ENCODE measurements at regions not wholly inside any gene's neighbourhood (a gene's known extent, or its start where the extent isn't known, plus 50 kb on each side); places are given as distances from the start of the nearest gene placed in this dataset.
"Not testable (repeated sequence)": the region's sequence is repeated elsewhere in the genome, so short reads cannot be mapped to it uniquely, and the experiment has no call there.

DNA sequence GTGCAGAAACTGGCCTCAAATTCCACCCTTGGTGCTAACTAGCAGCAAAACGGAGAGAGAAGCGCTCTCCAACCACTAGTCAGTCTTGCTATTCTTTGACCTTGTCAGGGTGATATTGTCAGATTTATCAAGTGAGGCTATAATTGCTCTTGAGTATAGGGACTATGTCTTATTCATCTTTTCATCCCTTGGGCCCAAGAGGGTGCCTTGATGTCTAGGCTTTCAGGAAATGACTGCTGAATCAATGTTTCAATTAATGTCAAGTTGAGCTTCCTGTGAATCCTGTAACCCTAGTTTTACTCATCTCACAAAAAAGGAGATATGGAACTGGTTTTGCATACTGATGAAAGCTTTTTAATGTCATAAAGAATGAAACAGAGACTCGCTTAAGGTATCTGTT lies 701.3 kb downstream of the EDEM1 start:
- DNase-seq: no peak

DNA sequence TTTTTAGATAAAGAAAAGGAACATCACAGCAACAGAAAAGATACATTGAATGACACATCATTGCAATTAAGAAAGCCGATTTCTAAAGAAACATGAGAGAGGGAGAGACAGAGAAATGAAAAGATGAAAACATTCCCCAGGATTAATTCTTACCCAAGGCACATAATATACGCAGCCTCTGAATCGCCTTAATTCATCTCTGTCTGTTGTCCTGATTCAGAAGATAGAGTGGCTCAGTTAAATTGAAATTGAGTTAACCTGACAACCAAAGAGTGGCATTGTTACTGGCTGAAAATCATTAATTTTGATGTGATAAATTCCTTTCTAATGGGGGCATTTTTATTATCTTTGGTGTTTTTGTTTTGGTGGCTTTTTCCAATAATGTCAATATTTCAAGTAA lies 701.9 kb downstream of the EDEM1 start:
- DNase-seq: no peak

DNA sequence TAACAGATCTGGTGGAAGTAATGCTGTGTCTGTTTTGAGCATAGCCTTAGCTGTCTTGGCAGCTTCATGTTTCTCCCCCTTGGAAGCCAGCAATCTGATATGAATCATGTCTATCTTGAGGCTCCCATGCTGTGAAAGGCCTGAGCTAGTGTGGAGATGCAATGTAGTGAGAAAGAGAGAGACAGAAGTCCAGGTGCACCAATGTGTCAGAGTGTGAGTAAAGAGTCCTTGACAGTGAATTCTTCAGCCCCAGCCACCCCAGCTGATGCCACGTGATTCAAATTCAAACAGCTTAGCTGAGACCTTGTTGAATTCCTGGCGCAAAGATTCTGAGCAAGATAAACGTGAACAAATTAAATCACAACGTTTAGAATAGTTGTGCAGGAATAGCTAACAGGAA lies 704.2 kb downstream of the EDEM1 start:
- DNase-seq: no peak

DNA sequence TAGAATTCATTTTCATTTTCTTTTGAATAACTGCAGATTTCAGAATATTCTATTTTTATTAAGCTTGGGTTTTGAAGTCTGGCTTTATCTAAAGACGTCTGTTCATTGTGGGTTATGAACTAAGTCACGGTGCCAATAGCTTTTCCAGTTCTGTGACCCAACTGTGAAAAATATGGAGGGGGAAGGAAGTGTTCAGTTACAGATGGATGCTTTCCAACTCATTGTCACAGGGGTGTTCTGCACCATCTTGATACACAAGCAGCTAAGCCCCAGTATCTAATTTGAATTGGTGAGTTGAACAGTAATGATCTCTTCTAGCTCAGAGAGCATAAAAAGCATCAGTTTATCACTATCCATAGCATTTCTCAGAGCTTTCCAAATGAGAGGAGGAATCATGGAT lies 710.6 kb downstream of the EDEM1 start:
- DNase-seq: no peak

DNA sequence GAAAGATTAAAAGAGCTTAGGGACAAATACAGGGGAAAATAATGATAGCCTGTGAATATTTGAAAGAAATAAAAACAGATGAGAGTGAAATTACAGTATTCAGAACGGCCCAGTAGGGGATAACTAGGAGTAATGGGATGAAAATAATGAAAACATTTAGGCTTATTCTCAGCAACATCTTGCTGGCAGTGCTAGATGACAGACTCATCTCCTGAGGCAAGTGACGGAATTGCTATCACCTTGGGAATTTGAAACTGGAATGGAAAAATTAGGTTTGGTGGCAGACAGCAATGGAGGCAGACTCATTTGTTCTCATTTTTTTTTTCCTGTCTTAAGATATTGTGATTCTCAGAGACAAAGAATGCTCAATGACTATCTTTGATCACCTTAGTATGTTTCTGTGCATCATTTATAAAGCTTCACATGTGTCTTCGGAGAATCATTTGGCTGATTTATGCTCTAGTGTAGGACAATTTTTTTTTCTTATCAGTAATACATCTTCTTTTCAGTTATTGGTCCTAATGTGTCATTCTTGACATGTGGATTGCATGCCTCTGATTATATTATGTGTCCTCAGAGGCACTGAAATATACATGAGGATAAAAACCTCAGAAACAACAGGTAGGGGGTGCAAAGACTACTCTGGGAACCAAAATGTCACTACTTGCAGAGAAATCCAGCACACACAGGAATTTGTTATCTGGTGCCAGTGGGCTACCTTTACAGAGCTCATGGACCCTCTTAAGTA lies 711.7 kb downstream of the EDEM1 start:
- no peak for DNase-seq

DNA sequence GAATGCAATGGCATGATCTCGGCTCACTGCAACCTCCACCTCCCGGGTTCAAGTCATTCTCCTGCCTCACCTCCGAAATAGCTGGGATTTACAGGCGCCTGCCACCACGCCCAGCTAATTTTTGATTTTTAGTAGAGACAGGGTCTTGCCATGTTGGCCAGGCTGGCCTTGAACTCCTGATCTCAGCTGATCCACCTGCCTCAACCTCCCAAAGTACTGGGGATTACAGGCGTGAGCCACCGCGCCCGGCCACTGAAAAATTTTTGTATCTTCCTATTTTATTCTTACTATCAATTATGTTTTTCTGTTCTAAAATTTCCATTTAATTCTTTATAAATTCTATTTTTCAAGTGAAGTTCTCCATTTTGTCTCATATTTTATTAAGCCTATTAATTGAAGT lies 730.4 kb downstream of the EDEM1 start:
- DNase-seq: no peak

DNA sequence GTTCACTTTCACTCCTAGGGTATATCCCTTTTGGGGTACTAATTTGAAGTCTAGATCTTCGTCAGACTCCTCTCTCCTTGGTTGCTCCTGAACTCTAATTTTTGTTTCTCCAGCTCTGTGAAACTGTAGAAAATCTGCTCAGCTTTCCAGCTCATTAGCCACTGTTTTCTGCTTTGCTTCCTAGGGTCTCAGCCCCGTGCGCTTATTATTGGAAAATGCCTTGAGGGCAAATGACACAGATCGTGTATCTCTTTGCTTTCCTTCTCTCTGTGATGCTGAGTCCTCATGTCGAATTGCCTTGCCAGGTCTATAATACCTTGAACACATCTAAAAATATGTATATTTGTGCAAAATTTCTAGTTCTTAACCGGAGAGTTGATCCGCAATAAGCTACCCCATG lies 731.1 kb downstream of the EDEM1 start:
- DNase-seq: no peak

DNA sequence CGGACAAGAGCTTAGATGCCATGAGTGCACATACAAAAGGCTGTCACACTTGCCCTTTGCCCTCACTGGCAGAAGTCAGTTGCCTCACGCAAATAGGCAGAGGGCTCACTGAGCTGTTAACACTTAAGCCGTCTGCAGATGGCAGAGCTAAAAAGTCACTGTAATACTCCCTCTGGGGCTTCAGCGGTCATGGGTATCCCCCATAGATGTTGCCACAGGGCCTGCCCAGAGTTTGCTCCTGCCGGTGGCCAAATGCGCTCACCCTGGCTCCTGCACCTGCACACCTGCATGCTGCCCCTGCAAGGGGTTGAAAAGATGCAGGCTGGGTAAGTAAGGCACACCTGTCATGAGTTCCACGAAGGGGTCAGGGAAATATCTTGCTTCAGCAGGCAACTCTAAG lies 741.5 kb downstream of the EDEM1 start:
- no peak for DNase-seq

DNA sequence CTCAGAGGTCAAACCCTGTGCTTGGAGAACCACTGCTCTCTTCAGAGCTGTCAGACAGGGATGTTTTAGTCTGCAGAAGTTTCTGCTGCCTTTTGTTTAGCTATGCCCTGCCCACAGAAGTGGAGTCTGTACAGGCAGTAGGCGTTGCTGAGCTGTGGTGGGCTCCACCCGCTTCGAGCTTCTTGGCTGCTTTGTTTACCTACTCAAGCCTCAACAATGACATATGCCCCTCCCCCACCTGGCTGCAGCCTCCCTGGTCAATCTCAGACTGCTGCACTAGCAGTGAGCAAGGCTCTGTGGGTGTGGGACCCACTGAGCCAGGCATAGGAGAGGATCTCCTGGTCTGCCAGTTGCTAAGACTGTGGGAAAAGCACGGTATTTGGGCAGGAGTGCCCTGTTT lies 756.6 kb downstream of the EDEM1 start:
- peak; percentile 9 to 42 for DNase-seq

DNA sequence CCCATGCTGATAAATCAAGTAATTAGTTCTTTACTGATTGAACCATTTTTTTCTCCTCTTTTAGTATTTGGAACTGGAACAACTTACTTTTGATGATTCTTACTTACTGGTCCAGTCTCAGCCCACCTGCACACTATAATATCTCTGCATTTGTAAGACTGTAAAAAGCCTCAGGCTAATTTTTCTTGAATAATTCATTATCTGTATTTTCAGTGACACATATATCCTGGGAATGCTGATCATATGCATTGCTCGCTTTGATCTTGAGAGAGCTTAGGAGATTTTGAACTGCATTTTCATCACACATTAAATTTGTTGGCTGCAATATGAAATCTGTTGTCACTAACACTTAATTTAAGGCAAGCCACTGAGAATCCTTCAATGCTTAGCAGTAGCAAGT lies 760.6 kb downstream of the EDEM1 start:
- no peak for DNase-seq

DNA sequence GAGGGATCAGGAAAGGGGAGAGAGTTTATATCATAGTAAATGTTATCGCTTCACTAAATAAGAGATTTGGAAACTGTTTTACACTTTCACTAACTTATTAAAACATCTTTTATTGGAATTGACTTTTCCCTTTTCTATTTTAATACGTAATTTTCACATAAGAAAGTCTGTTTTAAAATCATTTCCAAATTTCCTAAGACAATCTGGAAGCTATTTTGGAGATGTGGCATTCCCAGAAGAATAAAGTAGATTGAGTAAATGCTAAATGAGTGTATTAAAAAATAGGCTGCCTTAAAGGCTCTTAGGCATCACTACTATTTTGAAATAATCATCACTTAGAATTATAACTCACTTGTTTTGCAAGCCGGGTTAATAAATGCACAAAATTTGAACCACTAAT lies 763.5 kb downstream of the EDEM1 start:
- no peak for DNase-seq

DNA sequence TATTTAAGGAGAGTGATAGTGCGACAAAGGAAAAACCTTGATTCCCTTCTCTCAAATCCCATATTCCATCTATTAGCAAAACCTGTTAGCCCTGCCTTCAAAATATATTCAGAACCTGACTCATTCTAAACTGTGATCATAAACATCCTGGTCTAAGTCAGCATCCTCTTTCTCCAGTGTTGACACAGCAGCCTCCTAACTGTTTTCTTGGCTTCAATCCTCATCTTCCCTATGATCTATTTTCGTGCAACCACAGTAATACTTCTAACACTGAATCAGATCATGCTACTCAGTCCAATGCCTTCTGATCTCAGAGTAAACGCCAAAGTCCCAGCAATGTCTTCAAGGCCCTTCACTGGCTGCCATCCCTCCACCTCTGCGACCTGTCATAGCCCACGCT lies 785.1 kb downstream of the EDEM1 start:
- DNase-seq: no peak

DNA sequence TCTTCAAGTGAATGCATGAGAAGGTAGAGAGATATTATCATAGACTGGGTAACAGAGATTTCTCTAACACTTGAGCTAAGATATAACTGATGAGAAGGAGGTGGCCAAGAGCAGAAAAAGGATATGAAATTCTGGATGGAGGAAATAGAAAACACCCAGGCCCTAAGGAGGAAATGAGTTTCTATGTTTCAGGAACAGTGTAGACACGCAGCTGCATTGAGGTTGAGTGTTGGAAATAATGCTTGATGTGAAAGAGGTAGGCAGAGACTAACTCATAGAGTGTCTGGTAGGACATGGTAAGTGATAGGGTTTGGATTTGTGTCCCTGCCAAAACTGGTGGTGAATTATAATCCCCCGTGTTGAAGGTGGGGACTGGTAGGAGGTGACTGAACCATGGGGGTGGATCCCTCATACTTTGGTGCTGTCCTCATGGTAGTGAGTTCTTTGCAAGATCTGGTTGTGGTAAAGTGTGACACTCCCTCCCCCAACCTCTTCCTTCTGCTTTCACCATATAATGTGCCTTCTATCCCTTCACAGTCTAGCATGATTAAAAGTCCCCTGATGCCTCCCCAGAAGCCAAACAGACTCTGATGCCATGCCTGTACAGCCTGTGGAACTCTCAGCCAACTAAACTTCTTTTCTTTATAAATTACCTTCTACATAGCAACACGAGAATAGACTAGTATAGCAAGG lies 787.3 kb downstream of the EDEM1 start:
- no peak for DNase-seq

DNA sequence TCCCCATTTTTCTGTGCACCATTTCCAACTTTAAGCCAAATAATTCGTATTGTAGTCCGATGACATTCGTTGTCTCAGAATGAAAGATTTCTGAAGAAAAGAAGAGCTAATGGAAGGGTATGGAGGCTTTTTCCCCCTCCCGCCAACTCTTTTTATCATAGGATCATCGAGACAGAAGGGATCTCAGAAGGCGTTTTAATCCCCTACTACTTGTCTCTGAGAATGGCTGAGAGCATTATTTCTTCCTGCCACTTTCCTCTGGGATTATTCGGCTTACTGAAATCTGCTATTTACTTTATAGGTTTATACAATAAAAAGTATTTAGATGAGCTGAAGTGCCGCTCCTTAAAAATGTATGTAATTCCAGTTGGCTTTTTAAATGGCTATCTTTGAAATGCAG lies 789.8 kb downstream of the EDEM1 start:
- DNase-seq: no peak

DNA sequence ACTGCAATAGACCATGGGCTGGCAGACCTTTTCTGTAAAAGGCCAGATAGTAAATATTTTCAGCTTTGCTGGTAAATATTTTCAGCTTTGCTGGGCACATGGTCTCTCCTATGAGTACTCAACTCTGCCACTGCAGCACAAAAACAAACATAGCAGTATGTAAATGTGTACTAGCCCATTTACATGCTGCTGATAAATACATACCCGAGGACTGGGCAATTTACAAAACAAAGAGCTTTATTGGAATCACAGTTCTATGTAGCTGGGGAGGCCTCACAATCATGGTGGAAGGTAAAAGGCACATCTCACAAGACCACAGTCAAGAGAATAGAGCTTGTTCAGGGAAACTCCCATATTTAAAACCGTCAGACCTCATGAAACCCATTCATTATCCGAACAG lies 793.0 kb downstream of the EDEM1 start:
- DNase-seq: no peak

DNA sequence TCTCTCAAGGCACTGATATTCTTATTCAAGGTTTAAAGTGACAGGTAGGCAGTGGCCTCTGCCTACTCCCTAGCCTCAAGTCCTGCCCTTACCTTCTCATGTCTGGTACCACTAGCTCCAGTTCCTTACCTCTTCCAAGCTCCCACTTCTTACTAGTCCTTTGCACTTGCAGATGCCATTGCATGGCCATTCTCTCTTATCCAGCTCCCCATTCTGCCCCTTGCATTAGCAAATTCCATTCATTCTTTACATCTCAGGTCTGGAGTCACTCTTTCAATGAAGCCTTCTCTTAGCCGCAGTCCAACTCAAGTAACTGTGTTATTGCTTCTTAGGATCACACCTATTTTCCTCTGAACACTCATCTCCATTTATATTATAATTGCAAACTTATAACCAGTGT lies 807.1 kb downstream of the EDEM1 start:
- no peak for DNase-seq

DNA sequence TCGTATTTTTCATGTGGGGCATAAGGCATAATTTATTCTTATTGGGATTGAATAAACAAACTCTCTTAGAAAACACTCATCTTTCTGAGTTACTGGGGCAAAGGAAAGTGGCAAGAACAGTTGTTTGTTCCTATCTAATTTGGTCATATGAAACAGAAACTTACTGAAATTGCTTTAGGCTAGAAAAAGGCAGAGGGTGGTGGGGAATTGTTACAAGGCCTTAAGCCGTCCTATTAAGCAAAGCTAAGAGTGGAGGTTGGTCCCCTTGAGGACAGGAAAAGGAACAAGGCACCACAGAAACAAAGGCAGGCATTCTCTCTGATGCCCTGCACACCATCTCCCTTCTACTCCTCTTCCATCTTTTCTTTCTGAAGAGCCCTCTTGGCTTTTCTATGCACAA lies 830.9 kb downstream of the EDEM1 start:
- DNase-seq: no peak

DNA sequence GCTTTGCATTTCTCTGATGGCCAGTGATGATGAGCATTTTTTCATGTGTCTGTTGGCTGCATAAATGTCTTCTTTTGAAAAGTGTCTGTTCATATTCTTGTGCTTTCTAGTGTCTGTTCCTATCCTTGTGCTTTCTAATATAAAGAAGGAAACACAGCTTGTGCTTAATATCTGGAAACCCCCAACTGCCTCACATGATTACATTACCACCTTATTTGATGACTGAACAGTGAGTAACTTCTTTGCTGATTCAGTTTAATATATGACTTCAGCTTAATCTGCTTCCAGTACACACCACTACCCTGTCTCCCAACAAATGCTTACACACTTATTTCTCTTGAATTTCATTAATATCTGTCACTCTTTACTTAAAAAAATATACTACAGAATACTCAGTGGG lies 835.1 kb downstream of the EDEM1 start:
- no peak for DNase-seq

DNA sequence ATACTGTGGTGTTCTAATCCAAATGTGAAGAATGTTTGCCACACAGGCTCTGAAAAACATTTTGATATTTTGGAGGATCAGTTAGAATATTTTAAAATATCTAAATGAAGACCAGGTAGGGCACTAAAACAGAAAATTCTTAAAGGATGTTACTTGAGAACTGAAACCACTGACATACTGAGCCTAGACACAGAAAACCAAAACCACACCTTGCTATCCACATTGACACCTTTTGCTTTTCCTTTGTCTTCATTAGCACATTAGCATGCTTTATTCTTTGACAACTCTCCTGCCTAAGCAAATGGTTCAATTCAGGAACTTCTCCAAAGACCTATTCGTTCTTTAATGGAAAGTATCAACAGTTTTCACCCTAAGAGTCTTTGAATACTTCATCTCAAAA lies 835.9 kb upstream of the GRM7 start:
- DNase-seq: no peak

DNA sequence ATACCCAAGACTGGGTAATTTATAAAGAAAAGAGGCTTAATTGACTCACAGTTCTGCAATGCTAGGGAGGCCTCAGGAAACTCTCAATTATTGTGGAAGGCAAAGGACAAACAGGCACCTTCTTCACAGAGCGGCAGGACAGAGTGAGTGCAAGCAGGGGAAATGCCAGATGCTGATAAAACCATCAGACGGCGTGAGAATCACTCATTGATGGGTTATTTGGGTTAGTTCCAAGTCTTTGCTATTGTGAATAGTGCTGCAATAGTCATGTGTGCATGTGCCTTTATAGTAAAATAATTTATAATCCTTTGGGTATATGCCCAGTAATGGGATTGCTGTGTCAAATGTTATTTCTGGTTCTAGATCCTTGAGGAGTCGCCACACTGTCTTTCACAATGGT lies 830.3 kb upstream of the GRM7 start:
- DNase-seq: not testable (repeated sequence)

DNA sequence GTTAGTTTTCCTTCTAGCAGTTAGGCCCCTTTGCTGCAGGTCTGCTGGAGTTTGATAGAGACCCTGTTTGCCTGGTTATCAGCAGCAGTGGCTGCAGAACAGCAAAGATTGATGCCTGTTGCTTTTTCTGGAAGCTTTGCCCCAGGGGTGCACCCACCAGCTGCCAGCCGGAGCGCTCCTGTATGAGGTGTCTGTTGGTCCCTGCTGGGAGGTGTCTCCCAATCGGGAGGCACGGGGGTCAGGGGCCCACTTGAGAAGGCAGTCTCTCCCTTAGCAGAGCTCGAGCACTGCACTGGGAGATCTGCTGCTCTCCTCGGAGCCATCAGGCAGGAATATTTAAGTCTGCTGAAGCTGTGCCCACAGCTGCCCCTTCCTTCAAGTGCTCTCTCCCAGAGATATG lies 825.3 kb upstream of the GRM7 start:
- DNase-seq: no peak

DNA sequence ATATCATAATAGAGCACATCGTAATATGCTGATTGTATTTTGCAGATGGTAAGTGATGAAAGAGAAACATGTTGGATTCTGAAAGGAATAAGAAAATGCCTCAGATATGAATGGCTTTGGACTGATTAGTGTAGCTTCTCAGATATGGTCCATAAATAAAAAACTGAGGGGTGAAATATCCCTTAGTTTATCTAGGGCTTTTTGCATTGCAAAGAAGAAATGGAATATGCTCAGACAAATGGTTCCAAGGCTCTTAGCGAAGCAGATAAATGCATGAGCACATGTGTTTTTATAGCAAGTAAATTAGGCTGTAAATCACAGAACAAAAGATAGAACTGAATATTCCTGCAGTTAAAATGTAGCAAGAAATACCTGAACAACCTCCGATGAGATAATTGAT lies 820.9 kb upstream of the GRM7 start:
- DNase-seq: no peak

DNA sequence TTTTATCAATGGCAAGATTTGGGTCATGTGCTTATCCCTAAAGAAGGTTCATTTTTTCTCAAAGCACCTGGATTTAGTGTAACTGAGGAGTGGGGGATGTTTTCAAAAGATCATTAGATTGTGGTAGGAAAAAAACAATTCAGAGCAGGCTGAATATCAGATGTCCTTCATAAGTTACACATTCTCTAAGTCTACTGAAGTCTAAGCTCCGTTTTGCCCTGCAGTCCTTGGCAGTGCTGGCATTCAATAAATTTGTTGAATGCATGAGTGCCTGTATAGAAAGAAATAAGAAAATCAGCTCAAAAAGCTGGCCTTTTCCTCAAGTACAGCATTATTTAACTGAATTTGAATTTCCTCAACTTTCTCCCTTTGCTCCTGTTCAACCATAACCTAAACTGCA lies 819.0 kb upstream of the GRM7 start:
- DNase-seq: no peak

DNA sequence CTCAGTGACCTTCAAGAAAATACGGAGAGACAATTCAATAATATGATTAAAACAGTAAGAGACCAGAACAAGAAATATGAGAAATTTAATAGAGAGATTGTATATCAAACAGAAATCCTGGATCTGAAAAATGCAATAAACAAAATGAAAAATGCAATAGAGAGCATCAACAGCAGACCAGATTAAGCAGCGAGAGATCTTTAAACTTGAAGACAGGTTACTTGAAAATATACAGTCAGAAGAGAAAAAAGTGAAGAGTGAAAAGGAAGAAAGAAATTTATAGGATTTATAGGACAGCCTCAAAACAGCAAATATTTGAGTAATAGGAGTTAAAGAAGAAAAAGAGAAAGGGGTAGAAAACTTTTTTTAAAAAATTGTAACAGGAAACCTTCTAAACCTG lies 813.9 kb upstream of the GRM7 start:
- no peak for DNase-seq

DNA sequence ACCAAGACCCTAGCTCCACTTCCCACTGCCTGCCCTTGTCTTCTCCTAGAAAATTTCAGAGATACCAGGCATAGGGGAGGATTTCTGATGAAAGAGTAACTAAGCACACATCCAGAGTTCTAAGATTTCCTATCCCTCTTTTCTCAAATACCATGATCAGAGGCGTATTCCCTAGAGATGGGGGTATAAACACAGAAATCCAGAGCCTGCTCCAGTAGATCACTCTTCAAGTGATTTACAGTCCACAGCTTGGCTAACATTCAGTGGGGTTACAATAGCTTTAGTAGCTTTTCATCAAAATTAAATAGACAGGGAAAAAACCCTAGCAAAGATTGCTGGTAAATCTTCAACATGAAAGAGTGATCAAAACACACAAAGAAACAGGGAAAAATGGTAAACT lies 800.7 kb upstream of the GRM7 start:
- DNase-seq: no peak
